K562 (cell line): ENCODE measurements at regions not wholly inside any gene's neighbourhood (a gene's known extent, or its start where the extent isn't known, plus 50 kb on each side); places are given as distances from the start of the nearest gene placed in this dataset.

Source experiments
- ATAC-seq: fragments of 200-7000 bp; cut with Tn5 transposase; 3 replicates; pipeline ENCODE4 v1.9.1; 2020; ENCODE audit warnings: moderate library complexity
- BruUV-seq: library from RNA; stranded (reverse); fragments of 400-500 nt; replicated peaks from 2 replicates; lab custom pipeline; 2021; lab: Mats Ljungman, UMichigan
- CTCF ChIA-PET: fragments of 300-600 bp; formaldehyde crosslinking; extraction: SDS; loops from one replicate; lab custom pipeline; 2021; ENCODE audit warnings: low intra/inter-chr PET ratio; lab: Yijun Ruan, JAX
- POLR2A ChIA-PET: fragments of 300-600, 350-650 bp; sonication (Branson Sonifier 250); formaldehyde crosslinking; extraction: SDS; loops from one replicate; lab custom pipeline; 2021; ENCODE audit warnings: antibody characterized with exemption, inconsistent platforms; lab: Yijun Ruan, JAX
- DNase-seq, 4 experiments: peaks; one replicate each; pipeline versions ENCODE4 v3.0.0 to v3.0.0-alpha.2; 2011 to 2018; ENCODE audit warnings: low spot score in 3 of 4, mixed read lengths in 3 of 4; ENCODE audit errors: extremely low read depth in 1 of 4
- FAIRE-seq: peaks from 2 replicates; lab custom pipeline; 2011; peaks lifted over from hg19 to GRCh38; lab: Jason Lieb, UNC
- H2AFZ ChIP-seq: 2 replicates; pipeline ENCODE4 v1.6.0; 2011; ENCODE audit warnings: low read depth, low read length, control low read depth, inconsistent platforms
- H3K27ac ChIP-seq: fragments of 200-600 bp; 3 replicates; pipeline ENCODE4 v1.8.0; 2011; ENCODE audit warnings: low read depth, mild to moderate bottlenecking, control low read depth, inconsistent platforms, low read length, moderate library complexity, mixed read lengths; ENCODE audit errors: extremely low read depth
- H3K27me3 ChIP-seq, 2 experiments: fragments of 300-600 bp in 1 of 2; 2 replicates in 1 of 2; 3 replicates in 1 of 2; pipeline versions ENCODE4 v1.6.0 to v1.8.0; 2011; ENCODE audit warnings: inconsistent platforms in 2 of 2, low read length in 2 of 2, mild to moderate bottlenecking in 1 of 2, mixed read lengths in 1 of 2, moderate library complexity in 1 of 2; ENCODE audit not compliant: control insufficient read depth in 2 of 2, insufficient read depth in 2 of 2
- H3K36me3 ChIP-seq: fragments of 300-600 bp; 3 replicates; pipeline ENCODE4 v1.8.0; 2011; ENCODE audit warnings: mild to moderate bottlenecking, low read length, inconsistent platforms; ENCODE audit not compliant: control insufficient read depth, insufficient read depth
- H3K4me1 ChIP-seq, 2 experiments: fragments of 200-600 bp in 1 of 2; replicated peaks in 1 of 2; 2 replicates in 1 of 2; 3 replicates in 1 of 2; pipeline versions ENCODE4 v1.5.1 to v1.8.0; 2011; ENCODE audit warnings: inconsistent platforms in 2 of 2, low read length in 2 of 2, mild to moderate bottlenecking in 1 of 2, mixed read lengths in 1 of 2, moderate library complexity in 1 of 2; ENCODE audit not compliant: control insufficient read depth in 2 of 2, insufficient read depth in 2 of 2
- H3K4me2 ChIP-seq: 2 replicates; pipeline ENCODE4 v1.6.1; 2011; ENCODE audit warnings: low read length, control low read depth, inconsistent platforms, mixed read lengths; ENCODE audit not compliant: insufficient read depth
- H3K4me3 ChIP-seq: fragments of 200-600 bp; sonication (generic), shearing (Covaris generic); 2 replicates; pipeline ENCODE4 v1.5.1; 2016; ENCODE audit warnings: control low read depth, inconsistent platforms
- H3K79me2 ChIP-seq: fragments of 200-600 bp; 3 replicates; pipeline ENCODE4 v1.8.0; 2011; ENCODE audit warnings: low read length, inconsistent platforms; ENCODE audit not compliant: control insufficient read depth, insufficient read depth
- H3K9ac ChIP-seq, 2 experiments: 2 replicates each; pipeline versions ENCODE4 v1.6.0 to v1.6.1; 2011; ENCODE audit warnings: low read depth in 2 of 2, low read length in 2 of 2, control low read depth in 1 of 2, inconsistent platforms in 1 of 2, mild to moderate bottlenecking in 1 of 2, mixed read lengths in 1 of 2; ENCODE audit not compliant: insufficient read depth in 1 of 2
- H3K9me1 ChIP-seq: one replicate; pipeline ENCODE4 v1.6.0; 2011; ENCODE audit warnings: inconsistent platforms, mild to moderate bottlenecking, low read length, moderate library complexity; ENCODE audit not compliant: control insufficient read depth, insufficient read depth
- H3K9me3 ChIP-seq: replicated peaks from 2 replicates; pipeline ENCODE4 v1.5.1; 2011; ENCODE audit warnings: low read depth, low read length, inconsistent platforms; ENCODE audit not compliant: control insufficient read depth, insufficient read depth
- H4K20me1 ChIP-seq: replicated peaks from 2 replicates; pipeline ENCODE4 v1.6.1; 2011; ENCODE audit warnings: low read length, inconsistent platforms, mixed read lengths; ENCODE audit not compliant: control insufficient read depth, insufficient read depth
- ATF2 ChIP-seq: sonication (generic); formaldehyde crosslinking; IDR thresholded peaks from 2 replicates; pipeline ENCODE4 v1.8.1; 2022; ENCODE audit warnings: missing genetic modification reagents
- DACH1 ChIP-seq: fragments of 450-650 bp; IDR thresholded peaks from 2 replicates; pipeline ENCODE4 v1.6.1; 2018; ENCODE audit not compliant: partially characterized antibody
- LARP7 ChIP-seq: fragments of 450-650 bp; IDR thresholded peaks from 2 replicates; pipeline ENCODE4 v1.6.1; 2016
- PATZ1 ChIP-seq: fragments of 250-450 bp; sonication (Bioruptor Pico); IDR thresholded peaks from 2 replicates; pipeline ENCODE4 v1.5.0; 2020; ENCODE audit warnings: mild to moderate bottlenecking, borderline replicate concordance
- SMAD4 ChIP-seq: fragments of 250-450 bp; sonication (Bioruptor Pico); conservative IDR thresholded peaks from 2 replicates; pipeline ENCODE4 v1.8.0; 2021; ENCODE audit warnings: inconsistent platforms, mild to moderate bottlenecking, moderate library complexity
- SP1 ChIP-seq: sonication (generic); formaldehyde crosslinking; IDR thresholded peaks from 2 replicates; pipeline ENCODE4 v1.8.1; 2022; ENCODE audit warnings: mild to moderate bottlenecking, missing genetic modification reagents
- TBP ChIP-seq: optimal IDR thresholded peaks from 2 replicates; pipeline ENCODE3; 2011; ENCODE audit warnings: low read depth, low read length, improper control_type of control experiment
- ZNF407 ChIP-seq: fragments of 450-650 bp; IDR thresholded peaks from 2 replicates; pipeline ENCODE4 v1.6.1; 2016; ENCODE audit warnings: low read depth
- WGBS: fragments of 100-300 bp; shearing (Covaris generic); methylation state at CpG from one replicate; pipeline ENCODE4 v1.1.6; 2016; ENCODE audit warnings: low coverage, mixed read lengths; ENCODE audit not compliant: insufficient coverage; ENCODE audit errors: missing lambda C conversion rate; 5-methylcytosine and 5-hydroxymethylcytosine counted together
- in situ Hi-C: fragments of 300-500 bp; cut with MboI; formaldehyde crosslinking; loops from 4 replicates; pipeline ENCODE4 v1.15.0; 2018; ENCODE audit warnings: inconsistent platforms, mixed read lengths
- intact Hi-C: fragments of 100-400 bp; cut with micrococcal nuclease; formaldehyde crosslinking; loops from 2 replicates; pipeline ENCODE4 v1.14.2; 2022
- TF ChIP-seq, protein P1 (sequence below): fragments of 450-650 bp; formaldehyde crosslinking; IDR thresholded peaks from 2 replicates; pipeline ENCODE4 v1.4.0; 2020; ENCODE audit warnings: mild to moderate bottlenecking

- no peak for TF ChIP-seq SMAD4
These were observed 521.2 kb downstream of the VRK1 start (continued) for GRCh38 chr14:97318380-97318779.

- no peak overlapping the region for H2AFZ ChIP-seq
- no peaks in the 10 kb centered on the region for H3K79me2 ChIP-seq
- in situ Hi-C loops (no loop called here), intact Hi-C loops (no loop called here)
- BruUV-seq, result no TSS peak
- H3K9me3 ChIP-seq, result no peaks in the 10 kb centered on the region
- CTCF ChIA-PET, result no interaction called here
- H3K4me3 ChIP-seq, result no peak overlapping the region
- no peak for DNase-seq
- no peaks in the 10 kb centered on the region for H3K27me3 ChIP-seq
- POLR2A ChIA-PET, result no interaction called here
- H3K9me1 ChIP-seq, result no peaks in the 10 kb centered on the region
- 0% methylated on average over 3 of the region's 3 CpGs for WGBS
- H3K4me1 ChIP-seq, result no peaks in the 10 kb centered on the region
- no peak overlapping the region for H3K4me2 ChIP-seq
- ATAC-seq, result no peak
- FAIRE-seq, result no peak
- H3K27ac ChIP-seq, result no peak overlapping the region
- H4K20me1 ChIP-seq, result no peaks in the 10 kb centered on the region
- no peak overlapping the region for H3K9ac ChIP-seq
- H3K36me3 ChIP-seq, result no peaks in the 10 kb centered on the region
- TF ChIP-seq ZNF407 (no peak), LARP7 (no peak), DACH1 (no peak), ATF2 (CRISPR knock-in tag) (no peak), TBP (no peak), PATZ1 (CRISPR knock-in tag) (no peak), SP1 (CRISPR knock-in tag) (no peak)
- TF ChIP-seq, protein P1, sequence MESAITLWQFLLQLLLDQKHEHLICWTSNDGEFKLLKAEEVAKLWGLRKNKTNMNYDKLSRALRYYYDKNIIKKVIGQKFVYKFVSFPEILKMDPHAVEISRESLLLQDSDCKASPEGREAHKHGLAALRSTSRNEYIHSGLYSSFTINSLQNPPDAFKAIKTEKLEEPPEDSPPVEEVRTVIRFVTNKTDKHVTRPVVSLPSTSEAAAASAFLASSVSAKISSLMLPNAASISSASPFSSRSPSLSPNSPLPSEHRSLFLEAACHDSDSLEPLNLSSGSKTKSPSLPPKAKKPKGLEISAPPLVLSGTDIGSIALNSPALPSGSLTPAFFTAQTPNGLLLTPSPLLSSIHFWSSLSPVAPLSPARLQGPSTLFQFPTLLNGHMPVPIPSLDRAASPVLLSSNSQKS (CRISPR knock-in tag), result no peak
These were observed 522.5 kb downstream of the VRK1 start for GRCh38 chr14:97319691-97320090.
